SK-N-MC (cell line): ENCODE measurements at regions not wholly inside any gene's neighbourhood (a gene's known extent, or its start where the extent isn't known, plus 50 kb on each side); places are given as distances from the start of the nearest gene placed in this dataset.

Experiments used
- EZH2 ChIP-seq: fragments of 200-600 bp; sonication (generic); IDR thresholded peaks from one replicate; pipeline ENCODE4 v1.6.1; 2017; ENCODE audit warnings: antibody characterized with exemption
- POLR2AphosphoS5 ChIP-seq: IDR thresholded peaks from 2 replicates; pipeline ENCODE4 v1.6.1; 2012; ENCODE audit warnings: mild to moderate bottlenecking, low read depth, low read length, borderline replicate concordance

- TF ChIP-seq POLR2AphosphoS5 (no peak), EZH2 (no peak)
Measured at GRCh38 chr12:124470806-124471205, 96.6 kb downstream of the NCOR2 start.
